Left hindlimb (tissue), 1 donor: ENCODE measurements at regions not wholly inside any gene's neighbourhood (a gene's known extent, or its start where the extent isn't known, plus 50 kb on each side); places are given as distances from the start of the nearest gene placed in this dataset.
"Not testable (repeated sequence)": the region's sequence is repeated elsewhere in the genome, so short reads cannot be mapped to it uniquely, and the experiment has no call there.

Experiments
- DNase-seq: peaks from one replicate; pipeline ENCODE4 v3.0.0-alpha.2; 2018

GRCh38 chr12:74170645-74171477 is 366.8 kb upstream of the ATXN7L3B start:
- DNase-seq: no peak

GRCh38 chr12:74171478-74171909 is 366.1 kb upstream of the ATXN7L3B start:
- DNase-seq: no peak

GRCh38 chr12:74174961-74175360 is 362.7 kb upstream of the ATXN7L3B start:
- not testable (repeated sequence) for DNase-seq

- no peak for DNase-seq
Measured at GRCh38 chr12:74185360-74185759, 352.3 kb upstream of the ATXN7L3B start.

GRCh38 chr12:74193191-74193590 is 344.4 kb upstream of the ATXN7L3B start:
- no peak for DNase-seq

- DNase-seq: no peak
Measured at GRCh38 chr12:74204236-74204635, 333.4 kb upstream of the ATXN7L3B start.

GRCh38 chr12:74227846-74228545 is 309.6 kb upstream of the ATXN7L3B start:
- DNase-seq: no peak

GRCh38 chr12:74229671-74230070 is 308.0 kb upstream of the ATXN7L3B start:
- DNase-seq: no peak

GRCh38 chr12:74235342-74235741 is 302.3 kb upstream of the ATXN7L3B start:
- DNase-seq: no peak

- DNase-seq: no peak
Measured at GRCh38 chr12:74241341-74241740, 296.3 kb upstream of the ATXN7L3B start.

GRCh38 chr12:74242088-74242487 is 295.5 kb upstream of the ATXN7L3B start:
- DNase-seq: no peak

GRCh38 chr12:74245458-74245857 is 292.2 kb upstream of the ATXN7L3B start:
- no peak for DNase-seq

- DNase-seq: no peak
Measured at GRCh38 chr12:74250891-74251290, 286.7 kb upstream of the ATXN7L3B start.

- DNase-seq: not testable (repeated sequence)
Measured at GRCh38 chr12:74253826-74254225, 283.8 kb upstream of the ATXN7L3B start.

GRCh38 chr12:74254784-74255183 is 282.9 kb upstream of the ATXN7L3B start:
- DNase-seq: no peak

GRCh38 chr12:74259199-74259598 is 278.4 kb upstream of the ATXN7L3B start:
- no peak for DNase-seq

GRCh38 chr12:74264692-74265091 is 272.9 kb upstream of the ATXN7L3B start:
- no peak for DNase-seq

GRCh38 chr12:74269355-74269754 is 268.3 kb upstream of the ATXN7L3B start:
- not testable (repeated sequence) for DNase-seq

- no peak for DNase-seq
Measured at GRCh38 chr12:74280156-74280655, 257.4 kb upstream of the ATXN7L3B start.

GRCh38 chr12:74281401-74282180 is 256.0 kb upstream of the ATXN7L3B start:
- not testable (repeated sequence) for DNase-seq

GRCh38 chr12:74283646-74284045 is 254.0 kb upstream of the ATXN7L3B start:
- DNase-seq: no peak

- DNase-seq: no peak
Measured at GRCh38 chr12:74285773-74286172, 251.9 kb upstream of the ATXN7L3B start.

- no peak for DNase-seq
Measured at GRCh38 chr12:74286254-74286653, 251.4 kb upstream of the ATXN7L3B start.
